ENCODE measurements at regions not wholly inside any gene's neighbourhood (a gene's known extent, or its start where the extent isn't known, plus 50 kb on each side); places are given as distances from the start of the nearest gene placed in this dataset.

DNA sequence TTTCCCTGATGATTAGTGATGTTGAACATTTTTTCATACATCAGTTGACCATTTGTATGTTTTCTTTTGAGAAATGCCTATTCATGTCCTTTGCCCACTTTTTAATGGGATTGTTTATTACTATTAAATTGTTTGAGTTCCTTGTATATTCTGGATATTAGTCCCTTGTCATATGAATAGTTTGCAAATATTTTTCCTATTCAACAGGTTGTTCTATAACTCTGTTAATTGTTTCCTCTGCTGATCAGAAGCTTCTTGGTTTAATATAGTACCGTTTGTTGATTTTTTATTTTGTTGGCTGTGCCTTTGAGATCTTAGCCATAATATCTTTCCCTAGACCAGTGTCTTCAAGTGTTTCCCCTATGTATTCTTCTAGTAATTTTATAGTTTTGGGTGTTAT, 189.0 kb upstream of the RARB start:
- Histone ChIP-seq H3K4me1 (no peaks in the 10 kb centered on the region), H3K4me3 (no peak overlapping the region), H3K36me3 (no peaks in the 10 kb centered on the region), H3K27me3 (no peaks in the 10 kb centered on the region), H3K9me3 (no peaks in the 10 kb centered on the region), H3K27ac (no peak overlapping the region)
- intact Hi-C loops (cut with DNase I) = no loop called here
- DNase-seq (no peak), ATAC-seq (no peak)
- WGBS (ENCODE audit: insufficient coverage, low coverage, low lambda C conversion rate, missing lambda C conversion rate) = 47% methylated on average over 1 of the region's 1 CpG
- TF ChIP-seq, protein P1, sequence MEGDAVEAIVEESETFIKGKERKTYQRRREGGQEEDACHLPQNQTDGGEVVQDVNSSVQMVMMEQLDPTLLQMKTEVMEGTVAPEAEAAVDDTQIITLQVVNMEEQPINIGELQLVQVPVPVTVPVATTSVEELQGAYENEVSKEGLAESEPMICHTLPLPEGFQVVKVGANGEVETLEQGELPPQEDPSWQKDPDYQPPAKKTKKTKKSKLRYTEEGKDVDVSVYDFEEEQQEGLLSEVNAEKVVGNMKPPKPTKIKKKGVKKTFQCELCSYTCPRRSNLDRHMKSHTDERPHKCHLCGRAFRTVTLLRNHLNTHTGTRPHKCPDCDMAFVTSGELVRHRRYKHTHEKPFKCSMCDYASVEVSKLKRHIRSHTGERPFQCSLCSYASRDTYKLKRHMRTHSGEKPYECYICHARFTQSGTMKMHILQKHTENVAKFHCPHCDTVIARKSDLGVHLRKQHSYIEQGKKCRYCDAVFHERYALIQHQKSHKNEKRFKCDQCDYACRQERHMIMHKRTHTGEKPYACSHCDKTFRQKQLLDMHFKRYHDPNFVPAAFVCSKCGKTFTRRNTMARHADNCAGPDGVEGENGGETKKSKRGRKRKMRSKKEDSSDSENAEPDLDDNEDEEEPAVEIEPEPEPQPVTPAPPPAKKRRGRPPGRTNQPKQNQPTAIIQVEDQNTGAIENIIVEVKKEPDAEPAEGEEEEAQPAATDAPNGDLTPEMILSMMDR (IDR thresholded peaks at IDR 0.05) = no peak
- no peak for TF ChIP-seq POLR2A (IDR thresholded peaks at IDR 0.05)

DNA sequence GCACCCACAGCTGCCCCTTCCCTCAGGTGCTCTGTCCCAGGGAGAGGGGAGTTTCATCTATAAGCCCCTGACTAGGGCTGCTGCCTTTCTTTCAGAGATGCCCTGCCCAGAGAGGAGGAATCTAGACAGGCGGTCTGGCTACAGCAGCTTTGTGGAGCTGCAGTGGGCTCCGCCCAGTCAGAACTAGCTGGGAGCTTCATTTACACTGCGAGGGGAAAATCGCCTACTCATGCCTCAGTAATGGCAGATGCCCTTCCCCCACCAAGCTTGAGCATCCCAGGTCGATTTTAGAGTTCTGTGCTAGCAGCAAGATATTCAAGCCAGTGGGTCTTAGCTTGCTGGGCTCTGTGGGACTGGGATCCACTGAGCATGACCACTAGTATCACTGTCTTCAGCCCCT, 181.2 kb upstream of the RARB start:
- intact Hi-C loops (cut with DNase I) = no loop called here
- no peaks in the 10 kb centered on the region for H3K36me3 ChIP-seq
- DNase-seq (no peak), ATAC-seq (no peak)
- H3K4me1 ChIP-seq = no peaks in the 10 kb centered on the region
- H3K9me3 ChIP-seq = no peaks in the 10 kb centered on the region
- no CpG with 5 or more reads among the region's 5 CpGs for WGBS (ENCODE audit: insufficient coverage, low coverage, low lambda C conversion rate, missing lambda C conversion rate)
- H3K27me3 ChIP-seq = no peaks in the 10 kb centered on the region
- H3K27ac ChIP-seq = no peak overlapping the region
- no peak overlapping the region for H3K4me3 ChIP-seq
- TF ChIP-seq POLR2A (IDR thresholded peaks at IDR 0.05) = no peak
- TF ChIP-seq, protein P1 (IDR thresholded peaks at IDR 0.05) = no peak

DNA sequence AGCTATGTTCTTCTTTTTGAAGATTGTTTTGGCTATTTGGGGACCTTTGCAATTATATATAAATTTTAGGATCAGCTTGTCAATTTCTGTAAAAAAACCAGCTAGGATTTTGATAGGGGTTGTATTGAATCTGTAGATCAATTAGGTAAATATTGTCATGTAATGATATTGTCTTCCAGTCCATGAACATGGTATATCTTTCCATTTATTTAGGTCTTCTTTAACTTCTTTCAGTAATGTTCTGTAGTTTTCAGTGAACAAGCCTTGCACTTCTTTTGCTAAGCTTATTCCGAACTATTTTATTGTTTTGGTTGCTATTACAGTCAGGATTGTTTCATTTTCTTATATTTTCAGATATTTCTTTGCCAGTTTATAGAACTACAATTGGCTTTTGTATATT, 175.8 kb upstream of the RARB start:
- Histone ChIP-seq H3K27me3 (no peaks in the 10 kb centered on the region), H3K36me3 (no peaks in the 10 kb centered on the region), H3K4me3 (no peak overlapping the region), H3K27ac (no peak overlapping the region), H3K9me3 (peaks cover 0 to 7% (median 0%) of the 10 kb centered on the region in 4 donors), H3K4me1 (no peaks in the 10 kb centered on the region)
- ATAC-seq (no peak), DNase-seq (no peak)
- 40% methylated on average over 1 of the region's 1 CpG for WGBS (ENCODE audit: insufficient coverage, low coverage, low lambda C conversion rate, missing lambda C conversion rate)
- intact Hi-C loops (cut with DNase I) = no loop called here
- TF ChIP-seq POLR2A (IDR thresholded peaks at IDR 0.05) = no peak
- TF ChIP-seq, protein P1 (IDR thresholded peaks at IDR 0.05) = no peak

DNA sequence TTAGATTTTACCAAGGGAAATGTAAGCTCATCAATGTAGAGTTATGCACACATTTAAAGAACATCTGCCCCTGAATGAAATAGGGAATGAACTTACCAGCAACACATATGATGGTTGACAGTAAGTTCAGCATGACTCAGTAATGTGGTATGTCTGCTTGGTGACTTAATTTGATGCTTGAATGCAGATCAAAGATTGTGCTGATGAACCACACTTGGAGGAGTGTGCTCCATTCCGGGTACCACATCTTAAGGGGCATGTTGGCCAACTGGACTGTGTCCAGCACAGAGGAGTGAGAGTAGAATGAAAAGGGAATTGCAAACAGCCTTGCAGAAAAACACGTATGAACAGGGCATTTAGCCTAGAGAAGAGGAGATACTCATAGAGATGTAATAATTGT, 171.0 kb upstream of the RARB start:
- H3K4me1 ChIP-seq = no peaks in the 10 kb centered on the region
- H3K4me3 ChIP-seq = no peak overlapping the region
- TF ChIP-seq, protein P1 (IDR thresholded peaks at IDR 0.05) = no peak
- TF ChIP-seq POLR2A (IDR thresholded peaks at IDR 0.05) = no peak
- no peaks in the 10 kb centered on the region for H3K27me3 ChIP-seq
- 37% methylated on average over 2 of the region's 2 CpGs for WGBS (ENCODE audit: insufficient coverage, low coverage, low lambda C conversion rate, missing lambda C conversion rate)
- no peak overlapping the region for H3K27ac ChIP-seq
- intact Hi-C loops (cut with DNase I) = no loop called here
- no peaks in the 10 kb centered on the region for H3K36me3 ChIP-seq
- peaks cover 0 to 7% (median 0%) of the 10 kb centered on the region in 4 donors for H3K9me3 ChIP-seq
- ATAC-seq = no peak
- DNase-seq = no peak

DNA sequence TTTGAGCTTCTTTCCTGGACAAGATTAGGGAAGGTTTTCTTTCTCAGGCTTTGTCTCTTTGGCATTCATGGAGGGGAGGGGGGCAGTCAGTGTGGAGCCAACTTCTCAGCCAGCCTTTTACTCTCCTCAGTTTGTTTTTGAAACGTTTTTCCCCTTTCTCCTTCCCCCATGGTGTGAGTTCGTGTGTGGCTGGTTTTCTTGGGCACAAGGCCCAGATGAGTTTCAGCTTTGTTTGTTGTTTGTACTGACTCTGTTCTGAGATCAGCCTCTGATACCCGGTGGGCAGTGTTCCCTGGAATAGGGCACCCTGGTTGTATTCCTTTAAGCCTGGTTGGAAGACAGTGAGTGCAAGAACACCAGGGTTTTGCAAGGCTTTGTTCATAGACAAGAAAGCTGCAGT, 168.2 kb upstream of the RARB start:
- no peaks in the 10 kb centered on the region for H3K27me3 ChIP-seq
- H3K4me3 ChIP-seq = no peak overlapping the region
- no peaks in the 10 kb centered on the region for H3K9me3 ChIP-seq
- intact Hi-C loops (cut with DNase I) = no loop called here
- TF ChIP-seq, protein P1 (IDR thresholded peaks at IDR 0.05) = no peak
- no peak for TF ChIP-seq POLR2A (IDR thresholded peaks at IDR 0.05)
- H3K36me3 ChIP-seq = no peaks in the 10 kb centered on the region
- no peaks in the 10 kb centered on the region for H3K4me1 ChIP-seq
- H3K27ac ChIP-seq = no peak overlapping the region
- ATAC-seq (no peak), DNase-seq (no peak)
- 14% methylated on average over 3 of the region's 3 CpGs for WGBS (ENCODE audit: insufficient coverage, low coverage, low lambda C conversion rate, missing lambda C conversion rate)

Data from right lobe of liver (tissue), 6 donors.